Kidney (tissue), 13 donors: ENCODE measurements at regions not wholly inside any gene's neighbourhood (a gene's known extent, or its start where the extent isn't known, plus 50 kb on each side); places are given as distances from the start of the nearest gene placed in this dataset.

Experiments
- DNase-seq, 5 donors: peaks; one replicate each; pipeline ENCODE4 v3.0.0-alpha.2; 2013 to 2020
- FAIRE-seq: peaks from 2 replicates; lab custom pipeline; 2012; peaks lifted over from hg19 to GRCh38; lab: Jason Lieb, UNC
- H3K27ac ChIP-seq, 2 donors: one replicate each; pipeline ENCODE4 v1.7.0; 2013; ENCODE audit warnings: low read depth in 2 of 2, low read length in 2 of 2, inconsistent platforms in 1 of 2
- H3K27me3 ChIP-seq: one replicate; pipeline ENCODE4 v1.7.1; 2013; ENCODE audit warnings: low read length, inconsistent platforms; ENCODE audit not compliant: control insufficient read depth, insufficient read depth
- H3K36me3 ChIP-seq, 3 donors: one replicate each; pipeline versions ENCODE4 v1.7.0 to v1.7.1; 2013; ENCODE audit warnings: low read length in 3 of 3, control low read depth in 1 of 3, inconsistent platforms in 1 of 3; ENCODE audit not compliant: insufficient read depth in 3 of 3, control insufficient read depth in 2 of 3
- H3K4me1 ChIP-seq, 3 donors: one replicate each; pipeline versions ENCODE4 v1.7.0 to v1.7.1; 2013; ENCODE audit warnings: low read length in 3 of 3, inconsistent platforms in 1 of 3, low read depth in 1 of 3; ENCODE audit not compliant: control insufficient read depth in 2 of 3, insufficient read depth in 2 of 3
- H3K4me3 ChIP-seq, 3 donors: one replicate each; pipeline versions ENCODE4 v1.7.0 to v1.8.1; 2013; ENCODE audit warnings: low read length in 3 of 3, control low read depth in 1 of 3, inconsistent platforms in 1 of 3
- H3K9ac ChIP-seq, 3 donors: one replicate each; pipeline versions ENCODE4 v1.7.0 to v1.7.1; 2013; ENCODE audit warnings: low read length in 3 of 3, control low read depth in 1 of 3, inconsistent platforms in 1 of 3
- H3K9me3 ChIP-seq, 3 donors: one replicate each; pipeline versions ENCODE4 v1.7.0 to v1.7.1; 2013; ENCODE audit warnings: low read length in 3 of 3, control low read depth in 1 of 3, inconsistent platforms in 1 of 3; ENCODE audit not compliant: control insufficient read depth in 2 of 3, insufficient read depth in 1 of 3
- CTCF ChIP-seq: IDR thresholded peaks from 3 replicates; pipeline ENCODE4 v1.5.1; 2012; ENCODE audit warnings: mild to moderate bottlenecking, moderate library complexity, borderline replicate concordance; ENCODE audit not compliant: insufficient read depth; ENCODE audit errors: extremely low read depth
- intact Hi-C: fragments of 100-400 bp; cut with DNase I; formaldehyde crosslinking; loops from one replicate; pipeline ENCODE4 v1.11.1; 2022
- donor health status: control.
- donor health status: control.
- donor health status: control.
- donor health status: control.
- donor health status: control.
- donor health status: DM: yes; HTN: yes; CAD: no.
- donor health status: Normal renal cell carcinoma (clear cell type).

- no peaks in the 10 kb centered on the region for H3K36me3 ChIP-seq
- no peak overlapping the region for H3K27ac ChIP-seq
- TF ChIP-seq CTCF, result no peak
- FAIRE-seq (no peak), DNase-seq (no peak)
- intact Hi-C loops, result no loop called here
- H3K9ac ChIP-seq, result no peak overlapping the region
- H3K4me3 ChIP-seq, result no peak overlapping the region
- no peaks in the 10 kb centered on the region for H3K27me3 ChIP-seq
- H3K9me3 ChIP-seq, result no peaks in the 10 kb centered on the region
- no peaks in the 10 kb centered on the region for H3K4me1 ChIP-seq
Measured at GRCh38 chr15:91556926-91557325, 296.6 kb upstream of the SLCO3A1 start.

DNA sequence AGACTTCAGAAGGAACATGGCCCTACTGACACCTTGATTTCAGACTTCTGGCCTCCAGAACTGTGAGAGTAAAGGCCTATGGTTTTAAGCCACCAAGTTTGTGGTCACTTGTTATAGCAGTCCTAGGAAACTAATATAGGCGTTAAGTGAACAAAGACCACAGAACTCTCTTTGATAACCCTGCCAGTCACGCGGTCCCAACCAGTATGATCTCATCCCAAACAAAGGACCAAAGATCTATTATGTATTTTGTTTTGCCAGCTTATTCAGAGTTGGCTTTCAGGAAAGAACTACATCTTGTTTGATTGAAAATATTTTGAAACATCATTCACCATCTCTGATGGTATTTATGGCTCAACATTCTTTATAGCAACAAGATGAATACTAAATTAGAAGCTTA is 294.4 kb upstream of the SLCO3A1 start:
- H3K27me3 ChIP-seq, result no peaks in the 10 kb centered on the region
- H3K9me3 ChIP-seq, result no peaks in the 10 kb centered on the region
- no peaks in the 10 kb centered on the region for H3K36me3 ChIP-seq
- FAIRE-seq (no peak), DNase-seq (no peak)
- intact Hi-C loops, result no loop called here
- no peak overlapping the region for H3K9ac ChIP-seq
- no peak overlapping the region for H3K4me3 ChIP-seq
- no peak overlapping the region for H3K27ac ChIP-seq
- H3K4me1 ChIP-seq, result no peaks in the 10 kb centered on the region
- no peak for TF ChIP-seq CTCF

GRCh38 chr15:91561371-91562100 is 292.0 kb upstream of the SLCO3A1 start:
- no peak overlapping the region for H3K27ac ChIP-seq
- intact Hi-C loops, result no loop called here
- no peak for TF ChIP-seq CTCF
- H3K9ac ChIP-seq, result no peak overlapping the region
- no peak for DNase-seq
- H3K4me1 ChIP-seq, result no peaks in the 10 kb centered on the region
- H3K27me3 ChIP-seq, result no peaks in the 10 kb centered on the region
- no peak for FAIRE-seq
- H3K9me3 ChIP-seq, result no peaks in the 10 kb centered on the region
- no peaks in the 10 kb centered on the region for H3K36me3 ChIP-seq
- no peak overlapping the region for H3K4me3 ChIP-seq

DNA sequence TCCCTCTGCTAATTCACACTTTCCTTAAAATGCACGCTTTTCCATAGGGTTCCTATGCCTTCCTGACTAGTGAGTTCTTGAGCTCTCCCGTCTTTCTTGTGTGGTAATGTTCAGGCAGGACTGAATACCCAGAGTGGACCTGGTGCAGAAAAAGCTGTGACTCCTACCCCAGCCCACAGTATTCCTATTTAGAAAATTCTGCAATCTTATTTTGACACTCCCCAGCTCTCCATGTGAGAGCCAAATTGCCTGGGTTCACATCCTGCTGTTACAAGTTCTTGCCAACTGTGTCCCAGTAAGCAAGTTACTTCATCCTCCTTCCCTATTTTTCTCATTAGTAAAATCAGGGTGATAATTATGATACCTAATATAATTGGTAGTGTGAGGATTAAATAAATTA is 290.8 kb upstream of the SLCO3A1 start:
- H3K4me1 ChIP-seq, result no peaks in the 10 kb centered on the region
- DNase-seq, result no peak
- intact Hi-C loops, result no loop called here
- no peak overlapping the region for H3K4me3 ChIP-seq
- H3K27ac ChIP-seq, result no peak overlapping the region
- no peak overlapping the region for H3K9ac ChIP-seq
- no peaks in the 10 kb centered on the region for H3K9me3 ChIP-seq
- H3K27me3 ChIP-seq, result no peaks in the 10 kb centered on the region
- no peaks in the 10 kb centered on the region for H3K36me3 ChIP-seq
- no peak for FAIRE-seq
- no peak for TF ChIP-seq CTCF
